ENCODE measurements at regions not wholly inside any gene's neighbourhood (a gene's known extent, or its start where the extent isn't known, plus 50 kb on each side); places are given as distances from the start of the nearest gene placed in this dataset.

DNA sequence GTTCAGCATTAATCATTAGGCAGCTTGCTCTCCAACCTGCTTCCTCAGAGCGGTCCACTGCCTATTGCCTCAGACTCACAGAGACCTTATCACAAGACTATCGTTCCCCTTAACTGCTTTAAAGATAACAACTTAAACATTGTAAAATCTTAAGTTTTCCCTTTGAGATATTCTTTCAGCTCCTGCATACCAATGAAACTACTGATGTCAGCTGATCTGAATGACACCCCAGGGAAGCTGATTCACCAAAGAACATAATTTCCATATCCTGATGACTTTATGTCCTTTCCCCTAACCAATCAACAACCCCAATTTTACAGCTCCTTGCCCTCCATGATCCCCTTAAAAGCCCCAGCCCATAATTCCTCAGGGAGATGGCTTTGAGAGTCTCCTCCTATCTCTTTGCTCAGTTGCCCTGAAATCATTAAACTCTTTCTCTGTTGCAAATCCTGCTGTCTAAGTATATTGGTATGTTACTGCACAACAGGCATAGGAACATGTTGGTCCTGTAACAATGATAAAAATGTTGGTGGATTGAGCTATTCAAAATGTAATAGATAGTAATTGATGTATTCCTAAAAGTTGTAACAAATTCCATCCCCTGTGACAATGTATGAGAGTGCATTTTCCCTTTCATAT, 621.4 kb upstream of the RGS18 start:
- BruUV-seq (replicated peaks), result no TSS peak
- TF ChIP-seq, protein P1, sequence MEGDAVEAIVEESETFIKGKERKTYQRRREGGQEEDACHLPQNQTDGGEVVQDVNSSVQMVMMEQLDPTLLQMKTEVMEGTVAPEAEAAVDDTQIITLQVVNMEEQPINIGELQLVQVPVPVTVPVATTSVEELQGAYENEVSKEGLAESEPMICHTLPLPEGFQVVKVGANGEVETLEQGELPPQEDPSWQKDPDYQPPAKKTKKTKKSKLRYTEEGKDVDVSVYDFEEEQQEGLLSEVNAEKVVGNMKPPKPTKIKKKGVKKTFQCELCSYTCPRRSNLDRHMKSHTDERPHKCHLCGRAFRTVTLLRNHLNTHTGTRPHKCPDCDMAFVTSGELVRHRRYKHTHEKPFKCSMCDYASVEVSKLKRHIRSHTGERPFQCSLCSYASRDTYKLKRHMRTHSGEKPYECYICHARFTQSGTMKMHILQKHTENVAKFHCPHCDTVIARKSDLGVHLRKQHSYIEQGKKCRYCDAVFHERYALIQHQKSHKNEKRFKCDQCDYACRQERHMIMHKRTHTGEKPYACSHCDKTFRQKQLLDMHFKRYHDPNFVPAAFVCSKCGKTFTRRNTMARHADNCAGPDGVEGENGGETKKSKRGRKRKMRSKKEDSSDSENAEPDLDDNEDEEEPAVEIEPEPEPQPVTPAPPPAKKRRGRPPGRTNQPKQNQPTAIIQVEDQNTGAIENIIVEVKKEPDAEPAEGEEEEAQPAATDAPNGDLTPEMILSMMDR (conservative IDR thresholded peaks at IDR 0.05; ENCODE audit: low read length), result no peak
- TF ChIP-seq EZH2phosphoT487 (IDR thresholded peaks at IDR 0.05; ENCODE audit: borderline replicate concordance, low read depth, low read length), result no peak
- Histone ChIP-seq H3K9me2 (ENCODE audit: insufficient read depth, low read length) (no peaks in the 10 kb centered on the region), H2AFZ (ENCODE audit: low read length) (no peak overlapping the region), H3K4me1 (ENCODE audit: insufficient read depth, low read length, poor library complexity, severe bottlenecking) (no peaks in the 10 kb centered on the region), H3K79me2 (ENCODE audit: insufficient read depth, low read depth, low read length) (no peaks in the 10 kb centered on the region), H3K4me3 (ENCODE audit: low read depth, low read length, poor library complexity, severe bottlenecking) (no peak overlapping the region), H3K4me2 (ENCODE audit: low read length) (no peak overlapping the region), H3K9me3 (ENCODE audit: low read length) (no peaks in the 10 kb centered on the region), H3K27ac (ENCODE audit: low read depth, low read length, poor library complexity, severe bottlenecking) (no peak overlapping the region), H3K36me3 (ENCODE audit: insufficient read depth, low read length) (no peaks in the 10 kb centered on the region), H4K20me1 (ENCODE audit: insufficient read depth, low read length) (no peaks in the 10 kb centered on the region)
- DNase-seq (ENCODE audit: low spot score), result no peak
- CTCF ChIA-PET (ENCODE audit: unreplicated experiment), result no interaction called here
- intact Hi-C loops (cut with micrococcal nuclease; ENCODE audit: unreplicated experiment), result no loop called here
- POLR2A ChIA-PET, result no interaction called here

DNA sequence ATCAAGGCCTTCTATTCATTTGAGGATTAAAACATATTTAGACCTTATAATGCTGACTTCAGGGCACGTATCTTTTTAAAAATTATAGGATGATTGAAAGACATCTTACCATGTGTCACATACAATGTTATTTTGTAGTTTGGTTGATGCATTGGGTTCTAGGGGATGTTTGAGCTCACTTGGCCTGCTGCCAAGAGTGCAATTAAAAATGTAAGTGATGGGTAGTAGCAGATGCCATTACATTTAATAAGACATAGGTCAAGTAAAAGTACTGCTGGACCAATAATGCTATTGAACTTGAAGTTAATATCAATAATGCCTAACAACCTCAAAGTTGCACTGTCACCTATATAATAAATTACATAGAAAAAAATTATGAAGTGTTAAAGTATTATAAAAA, 616.5 kb upstream of the RGS18 start:
- TF ChIP-seq EZH2phosphoT487 (IDR thresholded peaks at IDR 0.05; ENCODE audit: borderline replicate concordance, low read depth, low read length), result no peak
- TF ChIP-seq, protein P1 (conservative IDR thresholded peaks at IDR 0.05; ENCODE audit: low read length), result no peak
- H3K79me2 ChIP-seq (ENCODE audit: insufficient read depth, low read depth, low read length), result no peaks in the 10 kb centered on the region
- BruUV-seq (replicated peaks), result no TSS peak
- H3K4me1 ChIP-seq (ENCODE audit: insufficient read depth, low read length, poor library complexity, severe bottlenecking), result no peaks in the 10 kb centered on the region
- H3K27ac ChIP-seq (ENCODE audit: low read depth, low read length, poor library complexity, severe bottlenecking), result no peak overlapping the region
- intact Hi-C loops (cut with micrococcal nuclease; ENCODE audit: unreplicated experiment), result no loop called here
- no peaks in the 10 kb centered on the region for H3K36me3 ChIP-seq (ENCODE audit: insufficient read depth, low read length)
- no peak overlapping the region for H3K4me3 ChIP-seq (ENCODE audit: low read depth, low read length, poor library complexity, severe bottlenecking)
- no peaks in the 10 kb centered on the region for H3K9me3 ChIP-seq (ENCODE audit: low read length)
- no peak overlapping the region for H2AFZ ChIP-seq (ENCODE audit: low read length)
- no peaks in the 10 kb centered on the region for H4K20me1 ChIP-seq (ENCODE audit: insufficient read depth, low read length)
- H3K9me2 ChIP-seq (ENCODE audit: insufficient read depth, low read length), result no peaks in the 10 kb centered on the region
- CTCF ChIA-PET (ENCODE audit: unreplicated experiment), result no interaction called here
- DNase-seq (ENCODE audit: low spot score), result no peak
- POLR2A ChIA-PET, result no interaction called here
- no peak overlapping the region for H3K4me2 ChIP-seq (ENCODE audit: low read length)

DNA sequence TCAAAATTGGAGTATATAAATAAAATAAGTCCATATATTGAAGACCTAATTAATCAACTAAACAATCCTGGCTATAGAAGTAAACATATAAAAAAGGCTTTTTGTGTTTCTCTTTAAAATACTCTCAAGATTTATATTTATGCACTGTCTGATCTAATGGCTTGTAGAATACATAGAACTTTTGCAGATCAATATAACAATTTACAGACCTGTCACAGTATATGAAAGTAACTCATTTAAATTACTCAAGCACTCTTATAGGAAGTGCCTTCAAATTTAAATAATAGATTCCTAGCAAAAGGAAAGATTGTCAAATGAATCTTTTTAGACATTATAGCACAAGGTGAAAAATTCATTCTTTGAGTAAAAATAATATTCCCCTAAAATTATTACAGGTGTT, 615.8 kb upstream of the RGS18 start:
- DNase-seq (ENCODE audit: low spot score), result no peak
- H3K27ac ChIP-seq (ENCODE audit: low read depth, low read length, poor library complexity, severe bottlenecking), result no peak overlapping the region
- no peaks in the 10 kb centered on the region for H3K36me3 ChIP-seq (ENCODE audit: insufficient read depth, low read length)
- H4K20me1 ChIP-seq (ENCODE audit: insufficient read depth, low read length), result no peaks in the 10 kb centered on the region
- H3K9me3 ChIP-seq (ENCODE audit: low read length), result no peaks in the 10 kb centered on the region
- H3K79me2 ChIP-seq (ENCODE audit: insufficient read depth, low read depth, low read length), result no peaks in the 10 kb centered on the region
- no TSS peak for BruUV-seq (replicated peaks)
- CTCF ChIA-PET (ENCODE audit: unreplicated experiment), result no interaction called here
- H3K4me2 ChIP-seq (ENCODE audit: low read length), result no peak overlapping the region
- intact Hi-C loops (cut with micrococcal nuclease; ENCODE audit: unreplicated experiment), result no loop called here
- no peaks in the 10 kb centered on the region for H3K9me2 ChIP-seq (ENCODE audit: insufficient read depth, low read length)
- no peak overlapping the region for H2AFZ ChIP-seq (ENCODE audit: low read length)
- no peak for TF ChIP-seq EZH2phosphoT487 (IDR thresholded peaks at IDR 0.05; ENCODE audit: borderline replicate concordance, low read depth, low read length)
- TF ChIP-seq, protein P1 (conservative IDR thresholded peaks at IDR 0.05; ENCODE audit: low read length), result no peak
- no peaks in the 10 kb centered on the region for H3K4me1 ChIP-seq (ENCODE audit: insufficient read depth, low read length, poor library complexity, severe bottlenecking)
- H3K4me3 ChIP-seq (ENCODE audit: low read depth, low read length, poor library complexity, severe bottlenecking), result no peak overlapping the region
- POLR2A ChIA-PET, result interaction anchor here (0.9 kb wide), 1 partner anchor 8 kb away, joined by 3 read pairs; no protein-coding TSS in a partner anchor

All from OCI-LY7 (cell line).